K562 (cell line): ENCODE measurements at regions not wholly inside any gene's neighbourhood (a gene's known extent, or its start where the extent isn't known, plus 50 kb on each side); places are given as distances from the start of the nearest gene placed in this dataset.

Experiments
- ATAC-seq: fragments of 200-7000 bp; cut with Tn5 transposase; 3 replicates; pipeline ENCODE4 v1.9.1; 2020; ENCODE audit warnings: moderate library complexity
- BruUV-seq: library from RNA; stranded (reverse); fragments of 400-500 nt; replicated peaks from 2 replicates; lab custom pipeline; 2021; lab: Mats Ljungman, UMichigan
- CTCF ChIA-PET: fragments of 300-600 bp; formaldehyde crosslinking; extraction: SDS; loops from one replicate; lab custom pipeline; 2021; ENCODE audit warnings: low intra/inter-chr PET ratio; lab: Yijun Ruan, JAX
- POLR2A ChIA-PET: fragments of 300-600, 350-650 bp; sonication (Branson Sonifier 250); formaldehyde crosslinking; extraction: SDS; loops from one replicate; lab custom pipeline; 2021; ENCODE audit warnings: antibody characterized with exemption, inconsistent platforms; lab: Yijun Ruan, JAX
- DNase-seq, 4 experiments: peaks; one replicate each; pipeline versions ENCODE4 v3.0.0 to v3.0.0-alpha.2; 2011 to 2018; ENCODE audit warnings: low spot score in 3 of 4, mixed read lengths in 3 of 4; ENCODE audit errors: extremely low read depth in 1 of 4
- FAIRE-seq: peaks from 2 replicates; lab custom pipeline; 2011; peaks lifted over from hg19 to GRCh38; lab: Jason Lieb, UNC
- H2AFZ ChIP-seq: 2 replicates; pipeline ENCODE4 v1.6.0; 2011; ENCODE audit warnings: low read depth, low read length, control low read depth, inconsistent platforms
- H3K27ac ChIP-seq: fragments of 200-600 bp; 3 replicates; pipeline ENCODE4 v1.8.0; 2011; ENCODE audit warnings: low read depth, mild to moderate bottlenecking, control low read depth, inconsistent platforms, low read length, moderate library complexity, mixed read lengths; ENCODE audit errors: extremely low read depth
- H3K27me3 ChIP-seq, 2 experiments: fragments of 300-600 bp in 1 of 2; 2 replicates in 1 of 2; 3 replicates in 1 of 2; pipeline versions ENCODE4 v1.6.0 to v1.8.0; 2011; ENCODE audit warnings: inconsistent platforms in 2 of 2, low read length in 2 of 2, mild to moderate bottlenecking in 1 of 2, mixed read lengths in 1 of 2, moderate library complexity in 1 of 2; ENCODE audit not compliant: control insufficient read depth in 2 of 2, insufficient read depth in 2 of 2
- H3K36me3 ChIP-seq: fragments of 300-600 bp; 3 replicates; pipeline ENCODE4 v1.8.0; 2011; ENCODE audit warnings: mild to moderate bottlenecking, low read length, inconsistent platforms; ENCODE audit not compliant: control insufficient read depth, insufficient read depth
- H3K4me1 ChIP-seq, 2 experiments: fragments of 200-600 bp in 1 of 2; replicated peaks in 1 of 2; 2 replicates in 1 of 2; 3 replicates in 1 of 2; pipeline versions ENCODE4 v1.5.1 to v1.8.0; 2011; ENCODE audit warnings: inconsistent platforms in 2 of 2, low read length in 2 of 2, mild to moderate bottlenecking in 1 of 2, mixed read lengths in 1 of 2, moderate library complexity in 1 of 2; ENCODE audit not compliant: control insufficient read depth in 2 of 2, insufficient read depth in 2 of 2
- H3K4me2 ChIP-seq: 2 replicates; pipeline ENCODE4 v1.6.1; 2011; ENCODE audit warnings: low read length, control low read depth, inconsistent platforms, mixed read lengths; ENCODE audit not compliant: insufficient read depth
- H3K4me3 ChIP-seq: fragments of 200-600 bp; sonication (generic), shearing (Covaris generic); 2 replicates; pipeline ENCODE4 v1.5.1; 2016; ENCODE audit warnings: control low read depth, inconsistent platforms
- H3K79me2 ChIP-seq: fragments of 200-600 bp; 3 replicates; pipeline ENCODE4 v1.8.0; 2011; ENCODE audit warnings: low read length, inconsistent platforms; ENCODE audit not compliant: control insufficient read depth, insufficient read depth
- H3K9ac ChIP-seq, 2 experiments: 2 replicates each; pipeline versions ENCODE4 v1.6.0 to v1.6.1; 2011; ENCODE audit warnings: low read depth in 2 of 2, low read length in 2 of 2, control low read depth in 1 of 2, inconsistent platforms in 1 of 2, mild to moderate bottlenecking in 1 of 2, mixed read lengths in 1 of 2; ENCODE audit not compliant: insufficient read depth in 1 of 2
- H3K9me1 ChIP-seq: one replicate; pipeline ENCODE4 v1.6.0; 2011; ENCODE audit warnings: inconsistent platforms, mild to moderate bottlenecking, low read length, moderate library complexity; ENCODE audit not compliant: control insufficient read depth, insufficient read depth
- H3K9me3 ChIP-seq: replicated peaks from 2 replicates; pipeline ENCODE4 v1.5.1; 2011; ENCODE audit warnings: low read depth, low read length, inconsistent platforms; ENCODE audit not compliant: control insufficient read depth, insufficient read depth
- H4K20me1 ChIP-seq: replicated peaks from 2 replicates; pipeline ENCODE4 v1.6.1; 2011; ENCODE audit warnings: low read length, inconsistent platforms, mixed read lengths; ENCODE audit not compliant: control insufficient read depth, insufficient read depth
- CTCFL ChIP-seq: IDR thresholded peaks from 2 replicates; pipeline ENCODE4 v1.6.1; 2011; ENCODE audit warnings: borderline replicate concordance, low read depth, mild to moderate bottlenecking, moderate library complexity, low read length; ENCODE audit not compliant: insufficient read depth, poor library complexity, severe bottlenecking
- E2F4 ChIP-seq: sonication (generic); formaldehyde crosslinking; IDR thresholded peaks from 2 replicates; pipeline ENCODE4 v1.8.0; 2022; ENCODE audit warnings: mild to moderate bottlenecking, low read depth, missing genetic modification reagents
- FOXJ3 ChIP-seq: sonication (generic); formaldehyde crosslinking; IDR thresholded peaks from 2 replicates; pipeline ENCODE4 v1.4.0; 2020; ENCODE audit warnings: mild to moderate bottlenecking, missing genetic modification reagents
- GTF2F1 ChIP-seq: IDR thresholded peaks from 2 replicates; pipeline ENCODE4 v1.6.1; 2011; ENCODE audit warnings: low read depth, low read length, improper control_type of control experiment
- MAFG ChIP-seq: fragments of 450-650 bp; conservative IDR thresholded peaks from 2 replicates; pipeline ENCODE4 v1.6.1; 2016; ENCODE audit warnings: missing genetic modification characterization, missing compliant biosample characterization
- NUFIP1 ChIP-seq: fragments of 450-650 bp; IDR thresholded peaks from 2 replicates; pipeline ENCODE4 v1.6.1; 2018; ENCODE audit not compliant: partially characterized antibody
- SAP30 ChIP-seq: fragments of 200-600 bp; sonication (generic); IDR thresholded peaks from 2 replicates; pipeline ENCODE4 v1.6.1; 2012; ENCODE audit warnings: borderline replicate concordance, low read depth, mild to moderate bottlenecking, moderate library complexity, low read length, control low read depth, inconsistent platforms; ENCODE audit not compliant: insufficient read depth, poor library complexity, severe bottlenecking
- ZBTB2 ChIP-seq: fragments of 450-650 bp; IDR thresholded peaks from 2 replicates; pipeline ENCODE4 v1.6.1; 2016; ENCODE audit warnings: antibody characterized with exemption
- ZNF175 ChIP-seq: fragments of 200-800 bp; sonication (Bioruptor generic); IDR thresholded peaks from 2 replicates; pipeline ENCODE4 v1.6.1; 2016; ENCODE audit warnings: low read depth, mild to moderate bottlenecking, missing genetic modification characterization, missing compliant biosample characterization
- ZNF224 ChIP-seq: sonication (generic); formaldehyde crosslinking; IDR thresholded peaks from 2 replicates; pipeline ENCODE4 v1.8.0; 2022; ENCODE audit warnings: mild to moderate bottlenecking, missing genetic modification reagents
- WGBS: fragments of 100-300 bp; shearing (Covaris generic); methylation state at CpG from one replicate; pipeline ENCODE4 v1.1.6; 2016; ENCODE audit warnings: low coverage, mixed read lengths; ENCODE audit not compliant: insufficient coverage; ENCODE audit errors: missing lambda C conversion rate; 5-methylcytosine and 5-hydroxymethylcytosine counted together
- in situ Hi-C: fragments of 300-500 bp; cut with MboI; formaldehyde crosslinking; loops from 4 replicates; pipeline ENCODE4 v1.15.0; 2018; ENCODE audit warnings: inconsistent platforms, mixed read lengths
- intact Hi-C: fragments of 100-400 bp; cut with micrococcal nuclease; formaldehyde crosslinking; loops from 2 replicates; pipeline ENCODE4 v1.14.2; 2022

- TF ChIP-seq CTCFL: no peak
- TF ChIP-seq SAP30: no peak
- TF ChIP-seq E2F4 (CRISPR knock-in tag): no peak
These were observed 1168.2 kb downstream of the CDH12 start (continued) for GRCh38 chr5:21684992-21685391.

- CTCF ChIA-PET: no interaction called here
- TF ChIP-seq FOXJ3 (CRISPR knock-in tag) (no peak), ZBTB2 (no peak), MAFG (tag) (no peak), NUFIP1 (no peak), ZNF175 (CRISPR knock-in tag) (no peak), ZNF224 (CRISPR knock-in tag) (no peak), GTF2F1 (no peak)
- TF ChIP-seq, all 486 proteins: peak for 0
- POLR2A ChIA-PET: no interaction called here
- no peak for FAIRE-seq
- H3K4me3 ChIP-seq: no peak overlapping the region
- H2AFZ ChIP-seq: no peak overlapping the region
- H3K9ac ChIP-seq: no peak overlapping the region
- no peaks in the 10 kb centered on the region for H3K36me3 ChIP-seq
- H3K27me3 ChIP-seq: no peaks in the 10 kb centered on the region
- no peaks in the 10 kb centered on the region for H3K4me1 ChIP-seq
- no peak overlapping the region for H3K27ac ChIP-seq
- in situ Hi-C loops (no loop called here), intact Hi-C loops (no loop called here)
- 3% methylated on average over 2 of the region's 2 CpGs for WGBS
- H3K79me2 ChIP-seq: no peaks in the 10 kb centered on the region
- H3K9me3 ChIP-seq: no peaks in the 10 kb centered on the region
- H3K9me1 ChIP-seq: no peaks in the 10 kb centered on the region
- H4K20me1 ChIP-seq: no peaks in the 10 kb centered on the region
- no peak overlapping the region for H3K4me2 ChIP-seq
- no peak for DNase-seq
- ATAC-seq: no peak
- no TSS peak for BruUV-seq
These were observed 1171.2 kb downstream of the CDH12 start for GRCh38 chr5:21681911-21682310.
